ENCODE measurements at regions not wholly inside any gene's neighbourhood (a gene's known extent, or its start where the extent isn't known, plus 50 kb on each side); places are given as distances from the start of the nearest gene placed in this dataset.

- DNase-seq, result no peak
Observed at GRCh38 chr9:107694390-107694789, 204.8 kb upstream of the KLF4 start.

GRCh38 chr9:107693625-107694326 is 204.2 kb upstream of the KLF4 start:
- DNase-seq, result no peak

GRCh38 chr9:107691664-107692063 is 202.1 kb upstream of the KLF4 start:
- no peak for DNase-seq

- DNase-seq, result no peak
Observed at GRCh38 chr9:107690021-107690420, 200.5 kb upstream of the KLF4 start.

- DNase-seq, result no peak
Observed at GRCh38 chr9:107688728-107689127, 199.2 kb upstream of the KLF4 start.

- DNase-seq, result no peak
Observed at GRCh38 chr9:107685901-107686300, 196.3 kb upstream of the KLF4 start.

- DNase-seq, result no peak
Observed at GRCh38 chr9:107685376-107685775, 195.8 kb upstream of the KLF4 start.

- DNase-seq, result peak; percentile 6
Observed at GRCh38 chr9:107684224-107684623, 194.7 kb upstream of the KLF4 start.

GRCh38 chr9:107683566-107683965 is 194.0 kb upstream of the KLF4 start:
- peak; percentile 17 for DNase-seq

GRCh38 chr9:107681988-107682387 is 192.4 kb upstream of the KLF4 start:
- DNase-seq, result no peak

- no peak for DNase-seq
Observed at GRCh38 chr9:107675351-107676259, 186.0 kb upstream of the KLF4 start.

GRCh38 chr9:107674721-107675277 is 185.2 kb upstream of the KLF4 start:
- DNase-seq, result no peak

GRCh38 chr9:107673861-107674720 is 184.5 kb upstream of the KLF4 start:
- no peak for DNase-seq

GRCh38 chr9:107671588-107671987 is 182.0 kb upstream of the KLF4 start:
- DNase-seq, result no peak

- DNase-seq, result no peak
Observed at GRCh38 chr9:107669422-107669821, 179.9 kb upstream of the KLF4 start.

GRCh38 chr9:107667231-107668070 is 177.9 kb upstream of the KLF4 start:
- DNase-seq, result no peak

GRCh38 chr9:107665057-107665456 is 175.5 kb upstream of the KLF4 start:
- no peak for DNase-seq

- no peak for DNase-seq
Observed at GRCh38 chr9:107660976-107661375, 171.4 kb upstream of the KLF4 start.

- DNase-seq, result no peak
Observed at GRCh38 chr9:107653263-107653821, 163.8 kb upstream of the KLF4 start.

- DNase-seq, result no peak
Observed at GRCh38 chr9:107650995-107651394, 161.4 kb upstream of the KLF4 start.

- DNase-seq, result no peak
Observed at GRCh38 chr9:107650321-107650720, 160.8 kb upstream of the KLF4 start.

All from DMS53 (cell line).